SK-N-MC (cell line): ENCODE measurements at regions not wholly inside any gene's neighbourhood (a gene's known extent, or its start where the extent isn't known, plus 50 kb on each side); places are given as distances from the start of the nearest gene placed in this dataset.

Experiments used
- DNase-seq: peaks from one replicate; pipeline ENCODE4 v3.0.0-alpha.2; 2011; ENCODE audit warnings: low read depth, low spot score
- H3K27ac ChIP-seq: fragments of 200-600 bp; sonication (generic); 2 replicates; pipeline ENCODE4 v1.5.1; 2016; ENCODE audit warnings: mixed run types
- H3K36me3 ChIP-seq: fragments of 200-600 bp; sonication (generic); 2 replicates; pipeline ENCODE4 v1.6.1; 2017; ENCODE audit warnings: antibody characterized with exemption, low read length, mixed read lengths; ENCODE audit not compliant: insufficient read depth
- H3K4me3 ChIP-seq: fragments of 200-600 bp; sonication (generic); 2 replicates; pipeline ENCODE4 v1.5.1; 2016
- H3K9ac ChIP-seq: fragments of 200-600 bp; sonication (generic); 2 replicates; pipeline ENCODE4 v1.8.0; 2017; ENCODE audit warnings: mixed run types, mixed read lengths; ENCODE audit not compliant: insufficient read length
- H3K9me3 ChIP-seq: fragments of 200-600 bp; sonication (generic); 2 replicates; pipeline ENCODE4 v1.6.1; 2017; ENCODE audit warnings: low read depth, mild to moderate bottlenecking, antibody characterized with exemption, low read length, moderate library complexity, mixed read lengths
- EZH2 ChIP-seq: fragments of 200-600 bp; sonication (generic); IDR thresholded peaks from one replicate; pipeline ENCODE4 v1.6.1; 2017; ENCODE audit warnings: antibody characterized with exemption
- FOXP2 ChIP-seq: optimal IDR thresholded peaks from 2 replicates; pipeline ENCODE3; 2011; ENCODE audit warnings: mild to moderate bottlenecking, moderate library complexity; ENCODE audit not compliant: insufficient read depth; ENCODE audit errors: extremely low read length, control extremely low read depth
- POLR2AphosphoS5 ChIP-seq: IDR thresholded peaks from 2 replicates; pipeline ENCODE4 v1.6.1; 2012; ENCODE audit warnings: mild to moderate bottlenecking, low read depth, low read length, borderline replicate concordance

DNA sequence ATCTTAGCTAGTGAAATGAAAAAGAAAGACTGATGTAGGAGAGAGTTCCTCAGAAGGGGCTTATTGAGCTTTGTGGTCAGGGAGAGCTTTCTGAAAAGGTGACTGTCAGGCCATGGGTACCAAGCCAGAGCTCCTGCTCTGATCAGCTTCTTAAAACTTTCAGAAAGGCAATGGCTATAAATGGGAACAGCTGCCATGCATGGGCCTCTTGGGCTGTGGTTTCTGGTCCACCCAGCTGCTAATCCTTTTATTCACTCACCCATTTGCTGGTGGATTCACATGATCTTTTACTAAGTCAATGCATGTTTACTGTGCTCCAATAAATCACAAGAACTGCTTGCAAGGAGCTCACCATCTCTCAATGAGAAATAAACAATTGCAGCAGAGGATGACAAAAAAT lies 60.1 kb upstream of the ZPBP start:
- no peak overlapping the region for H3K4me3 ChIP-seq
- TF ChIP-seq EZH2 = no peak
- no peak for TF ChIP-seq FOXP2
- no peak for TF ChIP-seq POLR2AphosphoS5
- DNase-seq = no peak
- no peak overlapping the region for H3K9ac ChIP-seq
- H3K36me3 ChIP-seq = no peaks in the 10 kb centered on the region
- no peak overlapping the region for H3K27ac ChIP-seq
- no peaks in the 10 kb centered on the region for H3K9me3 ChIP-seq

DNA sequence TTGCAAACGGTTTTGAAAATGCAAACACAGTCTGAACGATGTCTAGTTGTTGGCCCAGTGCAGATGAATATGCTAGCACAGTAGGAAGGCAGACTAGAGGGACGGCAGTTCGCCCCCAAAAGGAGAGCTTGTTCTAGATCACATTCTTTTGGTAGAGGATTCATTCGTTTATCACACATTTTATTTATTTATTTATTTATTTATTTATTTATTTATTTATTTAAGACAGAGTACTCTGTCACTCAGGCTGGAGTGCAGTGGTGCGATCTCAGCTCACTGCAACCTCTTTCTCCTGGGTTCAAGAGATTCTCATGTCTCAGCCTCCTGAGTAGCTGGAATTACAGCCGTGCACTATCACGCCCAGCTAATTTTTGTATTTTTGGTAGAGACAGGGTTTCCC lies 59.4 kb upstream of the ZPBP start:
- no peak overlapping the region for H3K27ac ChIP-seq
- TF ChIP-seq EZH2 (no peak), POLR2AphosphoS5 (no peak), FOXP2 (no peak)
- no peaks in the 10 kb centered on the region for H3K9me3 ChIP-seq
- H3K9ac ChIP-seq = no peak overlapping the region
- H3K36me3 ChIP-seq = no peaks in the 10 kb centered on the region
- H3K4me3 ChIP-seq = no peak overlapping the region
- DNase-seq = no peak

DNA sequence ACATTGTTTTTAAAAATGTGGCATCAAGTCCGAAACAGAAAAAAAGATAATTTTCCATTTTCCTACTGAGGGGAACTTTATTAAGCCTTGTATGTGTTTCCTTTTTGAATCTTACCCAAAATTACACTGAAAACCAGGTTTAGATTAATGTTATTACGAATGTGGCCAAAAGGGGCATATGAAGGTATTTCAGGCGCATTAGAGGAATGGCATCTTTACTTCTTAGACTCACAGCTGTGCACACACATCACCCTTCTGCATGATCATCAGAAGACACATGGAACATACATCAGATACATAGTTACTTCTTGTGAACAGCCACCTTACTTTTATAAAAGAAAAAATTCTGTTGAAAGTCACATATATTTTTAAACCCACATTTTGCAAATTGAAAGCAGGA lies 58.6 kb upstream of the ZPBP start:
- TF ChIP-seq POLR2AphosphoS5 (no peak), EZH2 (no peak), FOXP2 (no peak)

DNA sequence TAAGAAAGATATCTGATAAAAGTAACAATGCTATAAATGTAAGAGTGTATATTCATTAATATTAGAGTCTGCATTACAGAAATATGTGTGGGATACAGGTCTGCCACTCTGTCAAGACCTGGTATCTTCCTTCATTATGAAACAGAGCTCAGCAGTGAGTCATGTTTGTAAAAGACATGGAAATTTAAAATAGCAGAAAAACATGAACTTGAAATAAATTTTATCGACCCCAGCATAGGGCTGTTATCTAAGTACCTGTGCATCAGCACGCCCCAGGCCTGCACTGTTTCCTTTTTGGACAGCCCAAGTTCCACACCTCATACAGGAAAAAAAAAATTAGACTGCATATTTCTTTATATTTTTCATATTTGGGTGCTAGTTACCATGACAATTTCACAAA lies 58.0 kb upstream of the ZPBP start:
- Histone ChIP-seq H3K9ac (no peak overlapping the region), H3K36me3 (no peaks in the 10 kb centered on the region), H3K9me3 (no peaks in the 10 kb centered on the region), H3K27ac (no peak overlapping the region), H3K4me3 (no peak overlapping the region)
- TF ChIP-seq FOXP2 (no peak), POLR2AphosphoS5 (no peak), EZH2 (no peak)
- no peak for DNase-seq

More for the DNA sequence above, 58.6 kb upstream of the ZPBP start:
- Histone ChIP-seq H3K36me3 (no peaks in the 10 kb centered on the region), H3K9me3 (no peaks in the 10 kb centered on the region), H3K4me3 (no peak overlapping the region), H3K27ac (no peak overlapping the region), H3K9ac (no peak overlapping the region)
- no peak for DNase-seq

DNA sequence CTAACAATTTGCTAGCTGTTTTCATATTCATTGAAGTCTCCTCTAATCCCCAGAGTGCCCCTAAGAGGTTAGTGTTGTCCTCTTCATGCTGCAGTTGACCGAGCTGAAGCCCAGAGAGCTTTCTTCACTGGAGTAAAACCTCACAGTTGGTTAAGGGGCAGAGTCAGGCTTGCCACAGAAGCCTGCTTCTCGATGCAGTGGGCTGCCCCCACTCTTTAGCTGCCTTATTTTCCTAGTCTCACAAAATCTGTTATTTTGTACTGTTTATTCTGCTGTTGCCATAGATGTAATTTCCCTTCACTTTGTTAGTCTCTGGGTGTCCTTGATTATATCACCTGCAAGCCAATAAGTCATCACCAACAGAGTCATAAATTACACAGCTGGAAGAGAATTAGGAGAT lies 56.3 kb upstream of the ZPBP start:
- no peak for TF ChIP-seq EZH2
- TF ChIP-seq POLR2AphosphoS5 = no peak
- no peak for TF ChIP-seq FOXP2
- H3K36me3 ChIP-seq = no peaks in the 10 kb centered on the region
- no peak for DNase-seq
- no peak overlapping the region for H3K9ac ChIP-seq
- H3K27ac ChIP-seq = no peak overlapping the region
- H3K4me3 ChIP-seq = no peak overlapping the region
- no peaks in the 10 kb centered on the region for H3K9me3 ChIP-seq

DNA sequence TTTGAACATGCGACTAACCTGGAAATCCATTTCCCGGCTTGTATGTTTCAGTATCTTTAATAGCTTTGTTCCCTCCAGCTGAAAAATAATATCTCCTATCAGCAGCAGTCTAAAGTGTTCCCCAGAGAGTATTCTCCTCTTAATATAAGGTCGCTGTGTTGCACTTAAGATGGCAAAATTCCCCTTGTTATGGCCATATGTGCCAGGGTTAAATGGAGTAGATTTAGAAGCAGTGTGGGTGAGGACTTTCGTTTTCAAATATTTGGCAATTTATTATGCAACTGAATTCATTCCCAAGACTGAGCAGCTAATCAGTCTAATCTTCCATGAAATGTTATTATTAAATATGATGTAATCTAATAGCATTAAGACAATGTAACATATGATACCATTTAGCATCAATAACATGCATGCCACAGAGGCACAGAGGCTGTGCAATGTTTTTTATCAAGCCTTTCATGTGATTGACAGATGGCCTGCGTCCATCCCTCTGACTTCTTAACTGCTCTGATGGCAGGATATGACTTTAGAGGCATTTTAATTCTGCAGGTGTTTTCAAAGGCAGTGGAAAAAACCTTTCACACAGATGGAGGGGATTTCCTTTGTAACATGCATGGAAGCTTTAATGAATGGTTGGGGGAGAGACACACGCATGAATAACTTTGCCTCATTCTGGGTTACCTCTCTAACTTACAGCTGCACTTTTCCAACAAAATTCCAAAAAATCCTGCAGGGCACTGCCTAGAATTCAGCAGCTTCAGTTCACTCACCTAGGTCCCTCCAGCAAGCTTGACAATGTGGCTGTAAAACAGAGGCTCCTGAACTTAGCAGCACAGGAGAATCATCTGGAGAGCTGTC lies 55.1 kb upstream of the ZPBP start:
- TF ChIP-seq POLR2AphosphoS5 = no peak
- no peak for TF ChIP-seq EZH2
- TF ChIP-seq FOXP2 = no peak
- no peak for DNase-seq
- H3K27ac ChIP-seq = no peak overlapping the region
- no peaks in the 10 kb centered on the region for H3K36me3 ChIP-seq
- H3K9me3 ChIP-seq = no peaks in the 10 kb centered on the region
- no peak overlapping the region for H3K4me3 ChIP-seq
- no peak overlapping the region for H3K9ac ChIP-seq

DNA sequence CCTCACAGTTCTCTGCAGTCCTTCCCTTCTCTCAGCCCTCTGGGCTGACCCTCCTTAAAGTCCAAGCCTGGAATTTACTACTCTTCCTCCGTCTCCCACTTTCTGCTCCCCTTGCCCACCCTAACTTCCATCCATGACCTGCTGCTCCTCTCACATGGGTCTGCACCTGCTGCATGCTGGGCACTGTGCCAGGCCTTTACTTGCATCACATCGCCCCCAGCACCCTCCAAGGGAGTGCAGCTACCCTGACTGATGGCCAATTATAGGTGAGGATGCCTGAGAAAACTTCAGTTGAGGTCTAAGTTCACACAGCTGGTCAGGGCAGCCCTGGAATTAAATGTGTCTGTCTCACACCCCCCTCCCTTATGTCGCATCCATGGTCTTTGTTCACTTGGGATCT lies 53.6 kb upstream of the ZPBP start:
- no peak for DNase-seq
- no peak for TF ChIP-seq EZH2
- no peak for TF ChIP-seq POLR2AphosphoS5
- TF ChIP-seq FOXP2 = no peak
- H3K9ac ChIP-seq = no peak overlapping the region

DNA sequence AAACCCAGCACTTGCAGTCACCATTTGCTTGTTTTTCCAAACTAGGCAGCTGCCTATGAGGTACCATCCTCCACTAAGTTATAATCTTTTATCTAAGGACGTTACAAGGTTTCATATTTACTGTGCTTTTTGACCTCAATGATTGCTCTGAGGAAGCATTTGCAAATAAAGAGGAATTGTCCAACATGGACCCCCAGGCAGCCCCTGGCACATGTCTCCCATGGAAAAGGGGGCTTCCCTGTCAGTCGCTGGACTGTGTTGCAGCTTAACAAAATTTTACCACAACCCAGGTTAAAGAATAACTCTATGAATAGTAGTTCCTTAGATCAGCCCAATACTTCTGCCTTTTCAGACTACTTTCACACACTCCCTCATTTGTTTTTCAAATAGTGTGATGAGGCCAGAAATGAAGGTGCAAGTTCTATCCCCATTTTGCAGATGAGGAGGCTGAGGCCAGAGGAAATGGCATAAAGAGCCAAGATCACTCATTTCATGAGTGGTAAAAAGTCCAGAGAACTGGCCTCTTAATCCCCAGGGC lies 52.8 kb upstream of the ZPBP start:
- Histone ChIP-seq H3K4me3 (no peak overlapping the region), H3K27ac (no peak overlapping the region), H3K9me3 (no peaks in the 10 kb centered on the region), H3K9ac (no peak overlapping the region), H3K36me3 (no peaks in the 10 kb centered on the region)
- DNase-seq = no peak
- TF ChIP-seq EZH2 (no peak), FOXP2 (no peak), POLR2AphosphoS5 (no peak)

More for the DNA sequence above, 53.6 kb upstream of the ZPBP start:
- no peak overlapping the region for H3K4me3 ChIP-seq
- no peaks in the 10 kb centered on the region for H3K36me3 ChIP-seq
- H3K9me3 ChIP-seq = no peaks in the 10 kb centered on the region
- no peak overlapping the region for H3K27ac ChIP-seq
